ENCODE measurements at regions not wholly inside any gene's neighbourhood (a gene's known extent, or its start where the extent isn't known, plus 50 kb on each side); places are given as distances from the start of the nearest gene placed in this dataset.
A peak's percentile ranks its signal among the peaks of the same experiment; 100 is the strongest.
"Not testable (repeated sequence)": the region's sequence is repeated elsewhere in the genome, so short reads cannot be mapped to it uniquely, and the experiment has no call there.

DNA sequence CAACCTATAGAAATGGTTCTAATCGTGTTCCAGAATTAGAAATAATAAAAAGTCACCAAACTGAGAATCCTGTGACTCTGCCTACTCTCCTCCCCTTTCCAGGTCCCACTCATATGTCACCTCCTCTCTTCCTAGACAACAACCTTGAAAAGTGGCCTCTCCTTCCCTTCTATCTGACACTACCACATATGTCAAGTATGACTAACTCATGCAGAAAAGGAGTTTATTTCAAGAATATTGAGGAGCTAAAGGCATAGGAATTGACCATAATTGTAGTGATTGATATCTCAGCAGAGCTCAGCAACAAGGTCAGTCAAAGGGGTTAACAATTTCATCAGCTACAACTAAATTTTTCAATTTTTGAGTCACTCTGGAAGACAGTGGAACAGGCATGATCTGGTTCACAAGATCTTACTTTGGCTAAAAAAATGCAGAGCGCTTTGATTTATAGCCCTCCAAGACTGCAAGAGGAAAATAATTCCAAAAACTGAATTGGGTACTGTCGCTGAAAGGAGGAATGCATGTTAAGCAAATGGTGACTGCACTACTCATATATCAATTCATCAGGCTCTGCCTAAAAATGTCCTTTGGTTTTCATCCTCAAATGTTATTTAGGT is 160.6 kb upstream of the ARHGEF26 start:
- ATAC-seq, result no peak
- intact Hi-C loops (cut with micrococcal nuclease), result no loop called here
- DNase-seq, result no peak

DNA sequence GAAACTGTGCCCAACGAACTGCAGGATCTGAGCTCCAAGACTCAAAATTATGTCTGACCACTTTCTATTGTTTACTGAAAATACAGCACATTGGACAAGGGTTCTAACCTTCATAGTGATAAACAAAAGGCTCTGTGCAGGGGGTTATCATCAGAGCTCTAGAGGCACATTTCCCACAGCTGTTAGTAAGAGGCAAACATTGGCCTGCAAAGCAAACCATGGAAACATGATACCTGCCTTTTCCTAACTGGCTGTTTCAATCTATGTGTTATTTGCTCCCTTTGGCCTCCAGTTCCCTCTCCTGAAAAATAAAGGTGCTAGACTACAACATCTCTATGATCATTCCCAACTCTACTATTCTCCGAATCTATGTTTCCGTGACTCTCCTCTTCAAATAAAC is 159.7 kb upstream of the ARHGEF26 start:
- ATAC-seq (no peak), DNase-seq (no peak)
- intact Hi-C loops (cut with micrococcal nuclease), result no loop called here

GRCh38 chr3:153963012-153963411 is 158.2 kb upstream of the ARHGEF26 start:
- DNase-seq (no peak), ATAC-seq (no peak)
- intact Hi-C loops (cut with micrococcal nuclease), result no loop called here

DNA sequence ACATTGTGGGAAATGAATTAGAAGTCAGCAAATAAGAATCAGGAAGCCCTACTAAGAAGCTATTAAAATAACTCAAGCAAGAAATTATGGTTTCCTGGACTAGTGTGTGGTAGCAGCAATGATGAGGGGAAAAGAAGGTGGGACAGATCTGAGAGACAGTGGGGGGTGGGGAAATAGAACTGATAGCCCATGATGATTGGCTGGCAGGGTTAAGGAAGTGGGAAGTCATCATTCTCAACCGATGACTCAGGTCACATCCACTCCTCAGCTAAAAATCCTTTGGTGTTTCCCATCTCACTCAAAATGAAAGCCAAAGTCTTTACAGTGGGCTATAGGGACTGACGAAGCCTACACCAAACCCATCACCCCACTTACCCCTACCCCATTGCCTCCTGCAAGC is 153.9 kb upstream of the ARHGEF26 start:
- ATAC-seq, result no peak
- intact Hi-C loops (cut with micrococcal nuclease), result no loop called here
- DNase-seq, result no peak

GRCh38 chr3:153970047-153970446 is 151.1 kb upstream of the ARHGEF26 start:
- ATAC-seq (no peak), DNase-seq (no peak)
- intact Hi-C loops (cut with micrococcal nuclease), result no loop called here

GRCh38 chr3:153970741-153971347 is 150.3 kb upstream of the ARHGEF26 start:
- no peak for ATAC-seq
- DNase-seq, result no peak
- intact Hi-C loops (cut with micrococcal nuclease), result no loop called here

- DNase-seq (no peak), ATAC-seq (no peak)
- intact Hi-C loops (cut with micrococcal nuclease), result no loop called here
These were observed 148.3 kb upstream of the ARHGEF26 start for GRCh38 chr3:153972862-153973261.

GRCh38 chr3:153973722-153974265 is 147.4 kb upstream of the ARHGEF26 start:
- intact Hi-C loops (cut with micrococcal nuclease), result no loop called here
- DNase-seq, result no peak
- ATAC-seq, result no peak

DNA sequence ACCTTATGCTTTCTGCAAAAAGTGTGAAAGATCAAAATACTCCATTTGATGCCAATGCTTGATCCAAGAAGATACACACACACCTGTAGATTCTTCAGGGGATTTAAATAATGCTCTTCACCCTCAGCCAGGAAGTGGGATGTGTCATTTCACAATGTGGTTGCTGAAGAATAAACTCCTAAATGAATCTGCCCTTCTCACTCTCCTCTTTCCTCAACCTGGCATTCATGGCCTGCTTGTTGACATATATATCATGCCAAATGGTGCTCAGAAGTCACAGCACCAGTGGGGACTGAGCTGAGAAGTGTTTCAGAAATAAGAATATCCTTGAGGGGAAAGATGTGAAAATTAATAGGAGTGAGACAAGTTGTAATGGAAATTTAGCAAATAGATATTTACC is 146.6 kb upstream of the ARHGEF26 start:
- intact Hi-C loops (cut with micrococcal nuclease), result no loop called here
- ATAC-seq, result no peak
- DNase-seq, result no peak

- intact Hi-C loops (cut with micrococcal nuclease), result no loop called here
- ATAC-seq, result peak; percentile 80
- DNase-seq, result no peak
These were observed 144.2 kb upstream of the ARHGEF26 start for GRCh38 chr3:153976891-153977554.

DNA sequence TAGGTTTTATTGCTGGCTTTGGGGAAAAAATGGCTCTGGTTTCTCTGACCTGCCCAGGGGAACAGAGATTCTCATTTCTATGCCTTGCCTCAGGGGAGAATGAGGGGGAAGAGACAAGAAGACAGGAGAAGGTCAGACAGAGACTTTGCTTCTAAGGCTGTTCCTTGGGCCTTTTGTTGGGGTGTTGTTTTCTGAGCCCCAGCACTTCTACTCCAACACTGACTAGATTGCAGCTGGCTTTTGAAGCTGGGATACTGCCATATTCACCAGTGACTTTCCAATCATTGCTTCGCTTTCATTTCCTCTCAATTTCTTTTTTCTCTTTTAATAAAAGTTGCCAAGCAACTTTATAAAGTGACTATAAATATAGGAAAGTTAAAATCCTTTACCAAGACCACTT is 143.2 kb upstream of the ARHGEF26 start:
- DNase-seq (no peak), ATAC-seq (peak; percentile 35)
- intact Hi-C loops (cut with micrococcal nuclease), result no loop called here

- intact Hi-C loops (cut with micrococcal nuclease), result no loop called here
- ATAC-seq, result no peak
- no peak for DNase-seq
These were observed 141.6 kb upstream of the ARHGEF26 start for GRCh38 chr3:153979418-153980251.

- ATAC-seq, result no peak
These were observed 141.0 kb upstream of the ARHGEF26 start for GRCh38 chr3:153980252-153980590.

GRCh38 chr3:153997364-153997763 is 123.8 kb upstream of the ARHGEF26 start:
- DNase-seq; intact Hi-C loops (cut with micrococcal nuclease); ATAC-seq: not testable (repeated sequence)

More at GRCh38 chr3:153980252-153980590, 141.0 kb upstream of the ARHGEF26 start:
- intact Hi-C loops (cut with micrococcal nuclease), result no loop called here
- no peak for DNase-seq

DNA sequence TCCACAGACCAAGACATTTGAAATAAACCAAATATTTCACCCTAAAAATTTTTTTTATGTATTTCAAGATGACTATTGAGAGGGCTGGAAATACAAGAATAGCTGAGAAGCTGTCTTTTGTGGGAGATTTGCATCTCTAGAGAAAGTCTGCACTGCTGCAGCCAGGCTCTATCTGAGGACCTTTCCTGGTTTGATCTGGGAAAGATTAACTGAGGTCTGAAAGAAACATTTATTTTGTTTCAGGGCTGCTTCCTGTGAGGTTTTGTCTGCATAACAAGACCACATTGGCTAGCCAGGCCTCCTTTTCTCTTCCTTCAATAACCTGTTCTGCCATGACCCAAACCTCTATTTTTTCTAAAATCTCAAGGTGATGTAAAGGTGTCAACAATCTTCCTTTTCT is 117.5 kb upstream of the ARHGEF26 start:
- ATAC-seq (no peak), DNase-seq (no peak)
- intact Hi-C loops (cut with micrococcal nuclease), result no loop called here

- no peak for DNase-seq
- intact Hi-C loops (cut with micrococcal nuclease), result no loop called here
- no peak for ATAC-seq
These were observed 110.2 kb upstream of the ARHGEF26 start for GRCh38 chr3:154011036-154011435.

DNA sequence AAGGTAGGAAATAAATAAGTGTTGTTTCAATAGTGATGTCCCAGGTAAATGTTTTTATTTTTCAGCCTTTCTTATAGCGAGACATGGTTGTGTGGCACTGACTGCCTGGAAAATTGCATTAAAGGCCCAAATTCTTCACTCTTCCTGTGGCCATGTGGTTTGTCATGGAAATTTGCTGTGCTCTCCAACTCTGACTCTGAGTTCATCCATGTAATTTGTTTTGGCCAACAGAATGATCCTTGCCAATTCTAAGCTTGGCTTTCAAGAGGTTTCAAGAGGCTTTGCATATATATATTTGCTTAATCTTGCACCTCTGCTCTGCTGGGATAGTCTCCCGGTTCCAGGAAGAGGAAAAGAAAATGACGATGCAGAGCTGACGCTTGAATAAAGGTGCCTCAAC is 107.5 kb upstream of the ARHGEF26 start:
- DNase-seq (no peak), ATAC-seq (no peak)
- intact Hi-C loops (cut with micrococcal nuclease), result no loop called here

DNA sequence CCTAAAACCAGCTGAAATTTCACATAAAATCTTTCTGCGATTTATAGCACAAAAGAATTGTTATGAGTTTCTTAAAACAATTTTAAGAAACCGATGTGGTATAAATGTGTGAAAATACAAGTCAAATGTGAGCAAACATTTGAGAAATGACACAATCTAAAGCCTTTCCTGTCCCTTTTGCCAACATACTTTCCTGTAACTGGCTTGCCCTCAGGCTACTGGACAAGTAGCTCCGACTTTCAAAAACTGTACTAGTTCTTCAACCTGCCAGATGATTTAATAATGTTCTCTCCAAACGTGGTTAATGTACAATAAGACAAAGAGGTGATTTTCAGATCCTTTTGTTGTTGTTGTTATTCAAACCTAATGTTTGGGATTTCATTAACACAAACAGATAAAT is 105.9 kb upstream of the ARHGEF26 start:
- intact Hi-C loops (cut with micrococcal nuclease), result no loop called here
- DNase-seq (no peak), ATAC-seq (no peak)

DNA sequence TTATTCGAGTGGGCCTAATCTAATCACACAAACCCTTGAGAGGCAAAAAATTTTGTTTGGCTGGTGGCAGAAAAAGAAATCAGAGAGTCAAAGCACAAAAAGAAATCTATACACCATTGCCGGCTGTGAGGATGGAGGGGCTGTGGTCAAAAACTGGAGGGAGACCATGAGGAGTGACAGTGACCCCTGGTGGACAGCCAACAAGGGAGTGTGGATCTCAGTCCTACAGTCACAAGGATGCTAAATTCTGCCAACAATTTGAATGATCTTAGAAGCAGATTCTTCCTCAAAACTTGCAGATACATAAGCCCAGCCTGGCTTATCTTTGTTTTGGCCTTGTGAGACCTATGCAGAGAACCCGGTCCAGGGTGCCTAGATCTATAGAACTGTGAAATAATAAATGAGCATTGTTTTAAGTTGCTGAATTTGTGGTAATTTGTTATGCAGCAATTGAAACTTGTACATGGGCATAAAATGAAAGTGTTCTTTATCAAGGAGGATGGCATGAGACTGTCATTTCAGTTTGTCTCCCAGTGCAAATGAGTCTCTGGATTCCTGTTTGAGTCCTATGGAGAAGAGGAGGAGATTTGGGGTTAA is 103.0 kb upstream of the ARHGEF26 start:
- ATAC-seq (no peak), DNase-seq (no peak)
- intact Hi-C loops (cut with micrococcal nuclease), result no loop called here

- intact Hi-C loops (cut with micrococcal nuclease), result no loop called here
- no peak for DNase-seq
- ATAC-seq, result no peak
These were observed 98.6 kb upstream of the ARHGEF26 start for GRCh38 chr3:154022606-154023005.

Measured in left ventricle myocardium superior (tissue), 1 donor.